PC-9 (cell line): ENCODE measurements at regions not wholly inside any gene's neighbourhood (a gene's known extent, or its start where the extent isn't known, plus 50 kb on each side); places are given as distances from the start of the nearest gene placed in this dataset.
"Not testable (repeated sequence)": the region's sequence is repeated elsewhere in the genome, so short reads cannot be mapped to it uniquely, and the experiment has no call there.

Source experiments
- BruUV-seq: library from RNA; stranded (reverse); fragments of 400-500 nt; replicated peaks from 2 replicates; lab custom pipeline; 2021; lab: Mats Ljungman, UMichigan
- CTCF ChIA-PET: fragments of 300-600 bp; sonication (Branson Sonifier 250); formaldehyde crosslinking; loops from one replicate; lab custom pipeline; 2022; ENCODE audit warnings: antibody characterized with exemption; lab: Charles Lee
- POLR2A ChIA-PET: fragments of 300-600 bp; sonication (Branson Sonifier 250); formaldehyde crosslinking; loops from one replicate; lab custom pipeline; 2022; ENCODE audit warnings: antibody characterized with exemption; ENCODE audit not compliant: unreplicated experiment; lab: Charles Lee
- DNase-seq, 2 experiments: peaks; one replicate each; pipeline versions ENCODE4 v3.0.0 to v3.0.0-alpha.2; 2015 to 2022; ENCODE audit warnings: mixed read lengths in 1 of 2
- H2AFZ ChIP-seq: fragments of 200-600 bp; sonication (generic); 2 replicates; pipeline ENCODE4 v1.8.1; 2017; ENCODE audit warnings: antibody characterized with exemption
- H3F3A ChIP-seq: fragments of 200-600 bp; sonication (generic); 2 replicates; pipeline ENCODE4 v1.8.1; 2017; ENCODE audit warnings: antibody characterized with exemption, mild to moderate bottlenecking, low read depth; ENCODE audit not compliant: insufficient read depth
- H3K27ac ChIP-seq: fragments of 200-600 bp; sonication (generic); 2 replicates; pipeline ENCODE4 v1.6.1; 2016; ENCODE audit warnings: mixed run types
- H3K27me3 ChIP-seq: fragments of 200-600 bp; sonication (generic); 2 replicates; pipeline ENCODE4 v1.6.1; 2016; ENCODE audit warnings: low read depth, mixed run types; ENCODE audit not compliant: insufficient read depth
- H3K36me3 ChIP-seq: fragments of 200-600 bp; sonication (generic); 2 replicates; pipeline ENCODE4 v1.6.1; 2016; ENCODE audit warnings: low read depth, mixed run types
- H3K4me1 ChIP-seq: fragments of 200-600 bp; sonication (generic); replicated peaks from 2 replicates; pipeline ENCODE4 v1.6.1; 2016; ENCODE audit warnings: mixed run types; ENCODE audit not compliant: insufficient read depth
- H3K4me2 ChIP-seq: fragments of 200-600 bp; sonication (generic); 2 replicates; pipeline ENCODE4 v1.6.1; 2017; ENCODE audit warnings: mixed run types
- H3K4me3 ChIP-seq: fragments of 200-600 bp; sonication (generic); 2 replicates; pipeline ENCODE4 v1.6.1; 2016; ENCODE audit warnings: mixed run types
- H3K79me2 ChIP-seq: fragments of 200-600 bp; sonication (generic); 2 replicates; pipeline ENCODE4 v1.6.1; 2017; ENCODE audit warnings: low read depth, mixed run types
- H3K9me2 ChIP-seq: fragments of 200-600 bp; sonication (generic); 2 replicates; pipeline ENCODE4 v1.8.1; 2017; ENCODE audit warnings: mild to moderate bottlenecking; ENCODE audit not compliant: insufficient read depth
- H3K9me3 ChIP-seq: fragments of 200-600 bp; sonication (generic); 2 replicates; pipeline ENCODE4 v1.8.1; 2016; ENCODE audit warnings: low read depth; ENCODE audit not compliant: insufficient read depth
- H4K20me1 ChIP-seq: fragments of 200-600 bp; sonication (generic); 2 replicates; pipeline ENCODE4 v1.8.1; 2017; ENCODE audit not compliant: insufficient read depth
- CTCF ChIP-seq: fragments of 200-600 bp; sonication (generic); conservative IDR thresholded peaks from 2 replicates; pipeline ENCODE4 v1.6.1; 2017; ENCODE audit warnings: mixed run types, antibody characterized with exemption, mild to moderate bottlenecking, moderate library complexity
- EZH2 ChIP-seq: fragments of 200-600 bp; sonication (generic); IDR thresholded peaks from 2 replicates; pipeline ENCODE4 v1.8.0; 2017; ENCODE audit warnings: antibody characterized with exemption, low read depth
- intact Hi-C: fragments of 100-400 bp; cut with micrococcal nuclease; formaldehyde crosslinking; loops from one replicate; pipeline ENCODE4 v1.10.0; 2022; ENCODE audit not compliant: unreplicated experiment

DNA sequence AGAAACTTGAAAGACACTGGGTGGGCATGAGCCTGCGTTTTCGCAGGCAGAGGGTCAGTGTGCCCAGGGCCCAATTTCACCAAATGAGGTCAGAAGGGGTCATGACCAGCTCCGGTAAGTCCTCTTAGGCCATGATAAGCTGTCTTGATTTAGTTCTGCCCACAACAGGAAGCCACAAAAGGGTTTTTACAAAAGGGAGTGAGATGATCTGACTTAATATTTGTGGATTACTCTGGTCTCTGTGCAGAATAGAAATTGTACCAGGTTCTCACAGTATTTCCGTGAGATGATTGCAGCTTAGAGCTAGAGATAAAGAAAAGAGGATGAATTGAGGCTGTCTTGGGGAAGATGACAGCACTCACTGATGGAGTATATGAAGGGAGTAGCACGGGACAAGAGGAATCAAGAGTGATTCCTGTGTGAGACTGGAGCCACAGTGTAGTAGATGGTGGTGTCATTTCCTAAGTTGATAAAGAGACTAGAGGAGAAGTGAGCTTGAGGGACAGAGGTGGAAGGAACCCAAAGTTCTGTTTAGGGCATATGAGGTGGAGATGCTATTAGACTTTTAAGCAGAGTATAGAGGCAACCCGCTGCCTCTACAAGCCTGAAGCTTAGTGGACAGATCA lies 288.3 kb upstream of the AMIGO2 start:
- Histone ChIP-seq H3K79me2 (no peaks in the 10 kb centered on the region), H3K9me2 (no peaks in the 10 kb centered on the region)

DNA sequence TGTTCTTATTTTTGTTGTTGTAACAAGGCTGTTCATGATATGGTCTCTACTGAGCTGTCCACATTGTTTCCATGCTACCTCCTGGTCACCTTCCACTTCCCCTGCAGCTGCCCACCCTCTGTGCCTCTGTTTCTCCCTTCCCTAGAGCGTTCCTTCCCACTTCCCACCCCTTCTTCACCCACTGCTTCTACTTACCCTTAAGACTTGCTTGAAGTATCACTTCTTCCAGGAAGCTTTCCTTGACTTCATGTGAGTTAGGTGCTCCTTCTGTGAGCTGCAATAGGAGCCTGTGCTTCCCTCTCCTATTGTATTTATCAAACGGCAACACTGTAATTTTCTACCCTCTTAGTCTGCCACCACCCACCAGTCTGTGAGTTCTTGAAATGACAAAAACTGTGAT lies 286.8 kb upstream of the AMIGO2 start:
- POLR2A ChIA-PET, result no interaction called here
- Histone ChIP-seq H4K20me1 (no peaks in the 10 kb centered on the region), H3K4me1 (peaks cover 24% of the 10 kb centered on the region), H3F3A (peaks cover 21% of the 10 kb centered on the region), H3K4me3 (no peak overlapping the region), H3K27me3 (no peaks in the 10 kb centered on the region), H3K4me2 (no peak overlapping the region), H3K36me3 (no peaks in the 10 kb centered on the region), H3K27ac (no peak overlapping the region), H3K79me2 (no peaks in the 10 kb centered on the region), H2AFZ (no peak overlapping the region), H3K9me3 (peaks cover 3% of the 10 kb centered on the region; the same call in 1 of the 2 replicates), H3K9me2 (no peaks in the 10 kb centered on the region)
- intact Hi-C loops, result no loop called here
- CTCF ChIA-PET, result no interaction called here
- BruUV-seq, result no TSS peak
- TF ChIP-seq EZH2 (no peak), CTCF (no peak)
- no peak for DNase-seq

More for the DNA sequence above, 288.3 kb upstream of the AMIGO2 start:
- H3K36me3 ChIP-seq, result no peaks in the 10 kb centered on the region
- no peaks in the 10 kb centered on the region; the same call in 1 of the 2 replicates for H3K9me3 ChIP-seq
- no peaks in the 10 kb centered on the region for H3K27me3 ChIP-seq
- CTCF ChIA-PET, result interaction anchor here (0.6 kb wide), 1 partner anchor 282 kb away, joined by 18 read pairs; no protein-coding TSS in a partner anchor
- H4K20me1 ChIP-seq, result no peaks in the 10 kb centered on the region
- no TSS peak for BruUV-seq
- intact Hi-C loops, result no loop called here
- POLR2A ChIA-PET, result interaction anchor here (0.5 kb wide), 1 partner anchor 12 kb away, joined by 3 read pairs; no protein-coding TSS in a partner anchor
- peaks cover 24% of the 10 kb centered on the region for H3K4me1 ChIP-seq
- peaks cover 21% of the 10 kb centered on the region for H3F3A ChIP-seq
- no peak for DNase-seq
- no peak overlapping the region for H3K4me3 ChIP-seq
- TF ChIP-seq EZH2 (no peak), CTCF (no peak)
- H2AFZ ChIP-seq, result no peak overlapping the region
- no peak overlapping the region for H3K4me2 ChIP-seq
- no peak overlapping the region for H3K27ac ChIP-seq

GRCh38 chr12:47366157-47366556 lies 286.4 kb upstream of the AMIGO2 start:
- no peaks in the 10 kb centered on the region for H3K36me3 ChIP-seq
- BruUV-seq, result no TSS peak
- H3K4me1 ChIP-seq, result peaks cover 21% of the 10 kb centered on the region
- no peak overlapping the region for H3K4me3 ChIP-seq
- no peak for DNase-seq
- no peaks in the 10 kb centered on the region for H3K79me2 ChIP-seq
- no peaks in the 10 kb centered on the region for H3K27me3 ChIP-seq
- ChIA-PET CTCF (no interaction called here), POLR2A (no interaction called here)
- no peaks in the 10 kb centered on the region for H3K9me2 ChIP-seq
- H3K9me3 ChIP-seq, result peaks cover 3% of the 10 kb centered on the region; the same call in 1 of the 2 replicates
- H3K27ac ChIP-seq, result no peak overlapping the region
- no peak overlapping the region for H3K4me2 ChIP-seq
- peaks cover 17% of the 10 kb centered on the region for H3F3A ChIP-seq
- TF ChIP-seq CTCF (no peak), EZH2 (no peak)
- intact Hi-C loops, result no loop called here
- no peak overlapping the region for H2AFZ ChIP-seq
- no peaks in the 10 kb centered on the region for H4K20me1 ChIP-seq

- H3K36me3 ChIP-seq, H3K4me2 ChIP-seq, H3K27ac ChIP-seq, POLR2A ChIA-PET, H3K9me3 ChIP-seq, DNase-seq, H3K4me3 ChIP-seq, H3K9me2 ChIP-seq, H3K27me3 ChIP-seq, H2AFZ ChIP-seq, H3K79me2 ChIP-seq, CTCF ChIA-PET, H4K20me1 ChIP-seq, BruUV-seq, intact Hi-C loops: not testable (repeated sequence)
- peaks cover 11% of the 10 kb centered on the region for H3F3A ChIP-seq
- H3K4me1 ChIP-seq, result peaks cover 20% of the 10 kb centered on the region
Measured at GRCh38 chr12:47365443-47366076, 285.8 kb upstream of the AMIGO2 start.
